Gastrocnemius medialis (tissue), 4 donors: ENCODE measurements at regions not wholly inside any gene's neighbourhood (a gene's known extent, or its start where the extent isn't known, plus 50 kb on each side); places are given as distances from the start of the nearest gene placed in this dataset.

ENCODE experiments used
- CTCF ChIP-seq, 5 experiments: fragments of 450-650 bp in 3 of 5; fragments of 200-600 bp in 2 of 5; sonication (generic) in 2 of 5; IDR thresholded peaks in 4 of 5; conservative IDR thresholded peaks in 1 of 5; 1 replicate in 4 of 5; 2 replicates in 1 of 5; pipeline ENCODE4 v1.5.1; 2016 to 2019; ENCODE audit warnings: antibody characterized with exemption in 5 of 5, mild to moderate bottlenecking in 3 of 5, moderate library complexity in 3 of 5
- POLR2A ChIP-seq, 2 donors: fragments of 450-650 bp; IDR thresholded peaks; one replicate each; pipeline ENCODE4 v1.6.1; 2017; ENCODE audit warnings: antibody characterized with exemption in 2 of 2, mild to moderate bottlenecking in 2 of 2, moderate library complexity in 2 of 2

- TF ChIP-seq POLR2A (IDR thresholded peaks at IDR 0.05), result no peak
- TF ChIP-seq CTCF (IDR thresholded peaks at IDR 0.05 in 4 of 5, conservative IDR thresholded peaks at IDR 0.05 in 1 of 5), result no peak
These were observed 283.4 kb downstream of the GAS1 start for GRCh38 chr9:86663905-86664304.
